HG03378 (cell line): ENCODE measurements at regions not wholly inside any gene's neighbourhood (a gene's known extent, or its start where the extent isn't known, plus 50 kb on each side); places are given as distances from the start of the nearest gene placed in this dataset.

Source experiments
- ATAC-seq: cut with Tn5 transposase; IDR thresholded peaks from one replicate; pipeline ENCODE4 v1.9.1; 2021; ENCODE audit warnings: mild to moderate bottlenecking, moderate library complexity; ENCODE audit not compliant: unreplicated experiment

- no peak for ATAC-seq
Measured at GRCh38 chr9:129278391-129279237, 100.6 kb upstream of the IER5L start.

- ATAC-seq, result no peak
Measured at GRCh38 chr9:129276486-129277230, 98.6 kb upstream of the IER5L start.

- ATAC-seq, result no peak
Measured at GRCh38 chr9:129275626-129276247, 97.7 kb upstream of the IER5L start.

- no peak for ATAC-seq
Measured at GRCh38 chr9:129273941-129274684, 96.1 kb upstream of the IER5L start.

- ATAC-seq, result no peak
Measured at GRCh38 chr9:129273136-129273895, 95.3 kb upstream of the IER5L start.

GRCh38 chr9:129272348-129273025 is 94.4 kb upstream of the IER5L start:
- no peak for ATAC-seq

GRCh38 chr9:129270903-129271431 is 92.9 kb upstream of the IER5L start:
- ATAC-seq, result peak; percentile 60

GRCh38 chr9:129270205-129270604 is 92.1 kb upstream of the IER5L start:
- ATAC-seq, result peak; percentile 55

GRCh38 chr9:129267141-129267540 is 89.1 kb upstream of the IER5L start:
- no peak for ATAC-seq

- no peak for ATAC-seq
Measured at GRCh38 chr9:129266536-129266935, 88.5 kb upstream of the IER5L start.

GRCh38 chr9:129264388-129264787 is 86.3 kb upstream of the IER5L start:
- ATAC-seq, result no peak

- no peak for ATAC-seq
Measured at GRCh38 chr9:129263836-129264235, 85.8 kb upstream of the IER5L start.

- no peak for ATAC-seq
Measured at GRCh38 chr9:129262261-129262660, 84.2 kb upstream of the IER5L start.

GRCh38 chr9:129259375-129259774 is 81.3 kb upstream of the IER5L start:
- no peak for ATAC-seq

- no peak for ATAC-seq
Measured at GRCh38 chr9:129258823-129259301, 80.8 kb upstream of the IER5L start.

GRCh38 chr9:129258124-129258822 is 80.2 kb upstream of the IER5L start:
- ATAC-seq, result no peak

- ATAC-seq, result no peak
Measured at GRCh38 chr9:129256959-129257713, 79.1 kb upstream of the IER5L start.
